Islet precursor cell (in vitro differentiated cells): ENCODE measurements at regions not wholly inside any gene's neighbourhood (a gene's known extent, or its start where the extent isn't known, plus 50 kb on each side); places are given as distances from the start of the nearest gene placed in this dataset.
"Not testable (repeated sequence)": the region's sequence is repeated elsewhere in the genome, so short reads cannot be mapped to it uniquely, and the experiment has no call there.

ENCODE experiments used
- DNase-seq: peaks from one replicate; pipeline ENCODE4 v3.0.0-alpha.2; 2018

- no peak for DNase-seq
Measured at GRCh38 chr3:87101861-87102625, 111.1 kb upstream of the VGLL3 start.

DNA sequence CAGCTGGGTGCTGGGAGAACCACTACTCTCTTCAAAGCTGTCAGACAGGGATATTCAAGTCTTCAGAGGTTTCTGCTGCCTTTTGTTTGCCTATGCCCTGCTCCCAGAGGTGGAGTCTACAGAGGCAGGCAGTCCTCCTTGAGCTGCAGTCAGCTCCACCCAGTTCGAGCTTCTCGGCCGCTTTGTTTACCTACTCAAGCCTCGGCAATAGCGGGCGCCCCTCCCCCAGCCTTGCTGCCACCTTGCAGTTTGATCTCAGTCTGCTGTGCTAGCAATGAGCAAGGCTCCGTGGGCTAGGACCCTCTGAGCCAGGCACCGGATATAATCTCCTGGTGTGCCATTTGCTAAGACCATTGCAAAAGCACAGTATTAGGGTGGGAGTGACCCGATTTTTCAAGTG is 106.8 kb upstream of the VGLL3 start:
- not testable (repeated sequence) for DNase-seq

DNA sequence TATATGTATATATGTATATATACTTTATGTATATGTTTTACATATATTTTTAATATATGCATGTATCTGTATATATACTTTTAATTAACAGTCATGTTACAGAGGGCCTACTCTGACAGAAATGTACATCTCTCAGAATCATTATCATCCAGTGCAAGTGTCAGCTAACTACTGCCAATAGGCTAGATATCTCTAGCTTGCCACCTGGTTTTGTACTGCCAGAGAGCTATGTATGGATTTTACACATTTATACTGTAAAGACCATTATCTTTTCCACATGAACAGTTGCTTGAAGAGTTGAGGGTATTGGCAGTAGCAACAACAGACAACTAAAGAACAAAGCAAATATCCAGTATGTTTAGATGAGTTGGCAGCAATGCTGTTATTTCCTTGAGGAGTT is 99.7 kb upstream of the VGLL3 start:
- no peak for DNase-seq

DNA sequence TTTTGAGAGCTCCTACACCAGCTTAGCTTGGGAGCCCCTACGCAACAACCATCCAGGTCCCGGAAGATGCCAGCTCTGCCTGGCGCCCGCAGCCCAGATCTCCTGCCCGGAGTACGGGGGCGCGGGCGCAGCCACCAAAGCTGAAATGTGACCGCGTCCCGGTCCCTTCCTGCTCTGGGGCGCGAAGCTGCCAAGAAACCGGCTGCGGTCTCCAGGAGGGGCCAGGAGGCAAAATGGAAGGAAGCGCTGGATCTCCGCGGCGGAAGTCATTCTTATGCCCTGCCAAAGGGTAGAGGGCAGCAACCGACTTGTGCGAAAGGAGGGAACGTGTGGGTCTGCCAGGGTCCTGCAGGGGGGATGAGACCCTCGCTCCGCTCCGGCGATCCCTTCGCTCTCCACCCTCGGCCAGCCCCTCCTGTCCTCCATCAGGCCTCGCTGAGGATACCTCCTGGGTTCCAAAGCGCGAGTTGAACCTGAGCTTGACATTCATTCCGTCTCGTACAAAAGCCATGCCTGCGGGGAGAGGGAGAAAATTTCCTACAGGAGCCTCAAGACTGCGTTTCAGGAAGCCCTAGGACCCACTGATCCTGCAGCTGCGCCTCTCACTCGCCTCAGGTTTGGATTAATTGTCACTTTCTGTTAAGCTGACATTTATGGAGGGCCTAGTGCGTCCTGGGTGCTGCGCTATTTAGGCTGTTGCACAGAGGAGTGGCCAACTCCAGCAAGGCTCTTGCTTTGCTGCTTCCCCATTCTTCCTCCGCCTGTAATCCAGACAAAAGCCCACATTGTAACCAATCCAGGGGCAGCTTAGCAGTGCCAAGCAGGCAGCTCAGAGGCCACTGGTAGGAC is 98.3 kb upstream of the VGLL3 start:
- DNase-seq = no peak

DNA sequence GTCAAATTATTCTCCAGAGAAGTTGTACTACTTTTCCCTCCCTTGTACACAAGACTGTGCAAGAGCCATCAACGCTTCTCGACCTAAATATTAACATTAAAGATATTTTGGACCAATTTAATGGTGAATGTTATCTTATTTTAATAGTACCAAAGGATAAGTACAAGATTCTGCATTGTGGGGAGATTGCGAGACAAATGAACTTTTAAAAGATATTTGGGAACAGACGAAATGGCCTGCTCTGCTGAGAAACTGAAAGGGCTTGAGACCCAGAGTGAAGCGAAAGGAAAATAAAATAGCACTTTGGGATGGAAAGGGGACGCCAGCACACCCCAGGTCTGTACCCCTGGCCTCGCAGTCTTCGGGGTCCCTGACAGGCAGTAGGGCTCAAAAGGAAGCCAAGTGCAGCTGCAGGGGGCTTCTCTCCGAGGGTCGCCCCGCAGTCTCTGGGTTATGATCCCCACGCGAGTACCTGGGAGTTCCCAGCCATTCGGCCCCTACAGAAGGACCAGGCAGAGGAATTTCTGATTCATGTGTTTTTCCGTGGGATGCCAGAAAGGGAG is 97.6 kb upstream of the VGLL3 start:
- no peak for DNase-seq

DNA sequence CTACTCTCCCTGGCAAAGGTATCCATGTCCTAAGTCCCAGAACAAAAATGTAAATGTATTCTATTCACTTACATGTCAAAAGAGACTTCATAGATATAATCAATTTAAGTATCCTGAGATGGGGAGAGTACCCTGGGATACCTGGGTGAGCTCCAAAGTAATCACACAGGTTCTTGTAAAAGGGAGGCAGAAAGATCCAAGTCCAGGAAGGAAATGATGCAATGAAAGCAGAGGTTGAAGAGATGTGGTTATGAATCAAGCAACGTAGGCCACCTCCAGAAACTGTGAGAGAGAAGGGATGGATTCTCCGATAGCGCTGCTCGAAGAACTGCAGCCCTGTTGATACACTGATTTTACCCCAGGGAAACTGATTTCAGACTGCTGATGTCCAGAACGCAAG is 93.9 kb upstream of the VGLL3 start:
- no peak for DNase-seq

GRCh38 chr3:87082796-87083440 is 92.0 kb upstream of the VGLL3 start:
- no peak for DNase-seq

GRCh38 chr3:87077355-87077754 is 86.4 kb upstream of the VGLL3 start:
- DNase-seq = no peak

DNA sequence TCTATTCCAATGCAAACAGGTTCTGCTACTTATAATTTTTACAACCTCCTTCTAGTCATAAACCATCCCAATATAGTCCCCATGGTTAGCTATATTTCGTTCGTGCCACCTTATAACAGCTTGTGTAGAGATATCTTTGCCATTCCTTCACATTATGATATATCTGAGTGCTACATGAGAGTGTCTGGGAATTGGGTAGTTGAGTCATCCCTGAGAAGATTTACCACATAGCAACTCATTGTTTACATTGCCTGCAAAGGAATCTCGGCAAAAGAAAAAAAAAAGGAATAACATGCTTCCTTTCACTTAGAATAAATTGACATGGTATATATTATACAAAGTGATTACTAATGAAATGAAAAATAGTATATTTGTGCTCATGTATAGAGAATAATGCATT is 86.0 kb upstream of the VGLL3 start:
- no peak for DNase-seq

GRCh38 chr3:87073496-87074145 is 82.7 kb upstream of the VGLL3 start:
- no peak for DNase-seq

- DNase-seq = no peak
Measured at GRCh38 chr3:87072446-87072845, 81.5 kb upstream of the VGLL3 start.

- no peak for DNase-seq
Measured at GRCh38 chr3:87069971-87070370, 79.0 kb upstream of the VGLL3 start.

DNA sequence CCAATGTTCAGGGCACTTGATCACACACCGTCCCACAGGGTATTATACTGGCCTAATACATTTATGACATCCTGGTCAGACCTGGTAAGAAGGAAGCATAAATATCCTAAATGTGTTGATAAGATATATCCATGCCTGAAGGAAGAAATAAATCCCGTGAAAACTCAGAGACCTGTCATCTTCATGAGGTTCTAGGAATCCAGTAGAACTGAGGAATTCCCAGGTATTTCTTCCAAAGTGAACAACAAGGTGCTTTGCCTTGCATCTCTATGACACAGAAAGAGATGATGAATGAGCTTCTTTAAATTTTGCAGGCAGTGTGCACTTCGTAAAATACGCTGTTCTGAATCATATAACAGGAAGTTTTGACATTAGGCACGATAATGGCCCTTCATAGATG is 78.1 kb upstream of the VGLL3 start:
- no peak for DNase-seq

DNA sequence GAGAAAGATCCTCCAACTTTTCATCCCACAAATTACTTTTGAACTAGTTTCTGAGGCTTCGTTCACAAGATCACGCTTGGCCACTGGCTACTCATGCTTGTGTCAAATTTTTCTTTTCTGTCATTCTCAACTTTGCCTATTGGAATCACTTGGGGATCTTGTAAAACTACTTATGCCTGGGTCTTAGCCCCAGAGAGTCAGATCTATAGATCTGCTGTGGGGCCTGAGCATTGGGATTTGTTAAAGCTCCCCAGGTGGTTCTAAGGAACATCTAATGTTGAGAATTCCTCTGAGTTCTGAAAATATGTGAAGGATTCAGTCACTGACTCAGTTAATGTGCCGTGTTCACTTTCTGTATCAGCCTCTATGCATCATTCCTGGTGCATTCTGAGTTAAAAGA is 71.7 kb upstream of the VGLL3 start:
- DNase-seq = no peak

DNA sequence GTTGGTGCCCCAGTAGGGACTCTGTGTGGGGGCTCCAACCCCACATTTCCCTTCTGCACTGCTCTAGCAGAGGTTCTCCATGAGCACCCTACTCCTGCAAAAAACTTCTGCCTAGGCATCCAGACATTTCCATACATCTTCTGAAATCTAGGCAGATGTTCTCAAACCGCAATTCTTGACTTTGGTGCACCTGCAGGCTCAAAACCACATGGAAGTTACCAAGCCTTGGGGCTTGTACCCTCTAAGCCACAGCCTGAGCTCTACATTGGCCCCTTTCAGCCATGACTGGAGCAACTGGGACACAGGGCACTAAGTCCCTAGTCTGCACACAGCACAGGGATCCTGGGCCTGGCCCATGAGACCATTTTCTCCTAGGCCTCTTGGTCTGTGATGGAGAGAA is 66.5 kb upstream of the VGLL3 start:
- DNase-seq = no peak

DNA sequence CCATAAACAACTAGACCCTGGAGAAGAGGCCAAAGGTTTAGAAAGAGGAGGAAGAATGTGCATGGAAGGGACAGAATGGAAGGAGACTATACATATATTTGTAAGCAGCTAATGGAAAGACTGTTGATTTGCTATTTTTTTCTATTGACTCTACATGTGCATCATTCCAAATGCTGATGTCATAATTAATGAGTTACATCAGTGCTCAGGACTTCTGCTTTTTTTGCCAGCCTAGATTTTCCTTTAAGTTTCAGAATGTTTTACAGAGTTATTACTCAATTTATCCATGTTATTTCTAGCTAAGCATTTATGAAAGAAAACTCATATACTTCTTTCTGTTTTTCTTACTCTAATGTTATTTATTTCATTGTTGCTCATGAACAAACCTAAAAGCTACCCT is 62.6 kb upstream of the VGLL3 start:
- no peak for DNase-seq

DNA sequence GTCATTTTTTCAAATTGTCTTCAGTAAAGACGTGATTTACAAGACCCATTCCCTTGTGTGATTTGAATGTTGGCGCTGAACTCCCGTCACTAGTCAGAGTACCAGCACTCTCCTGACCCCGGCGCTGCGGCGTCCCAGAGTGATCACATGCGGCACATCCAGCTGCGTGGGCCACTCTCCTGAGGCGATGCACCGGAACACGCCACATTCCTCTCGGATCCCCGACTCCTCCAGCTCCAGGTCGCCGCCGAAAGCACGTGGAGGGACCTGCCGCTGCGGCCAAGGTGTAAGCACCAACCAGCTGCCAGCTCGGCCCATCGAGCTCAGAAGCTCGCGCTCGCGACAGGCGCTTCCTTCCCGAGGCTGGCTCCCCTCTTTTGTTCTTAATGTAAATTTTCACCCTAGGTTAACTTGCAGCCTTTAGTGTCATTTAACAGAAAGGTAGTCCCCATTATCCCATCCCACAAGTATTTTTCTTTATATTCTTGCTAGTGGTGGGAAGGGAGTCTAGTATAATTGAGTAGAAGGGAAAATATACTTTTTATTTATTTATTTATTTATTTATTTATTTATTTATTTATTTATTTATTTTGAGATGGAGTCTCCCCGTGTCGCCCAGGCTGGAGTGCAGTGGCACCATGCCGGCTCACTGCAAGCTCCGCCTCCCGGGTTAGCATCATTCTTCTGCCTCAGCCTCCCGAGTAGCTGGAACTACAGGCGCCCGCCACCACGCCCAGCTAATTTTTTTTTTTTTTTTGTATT is 61.7 kb upstream of the VGLL3 start:
- peak; percentile 56 for DNase-seq

DNA sequence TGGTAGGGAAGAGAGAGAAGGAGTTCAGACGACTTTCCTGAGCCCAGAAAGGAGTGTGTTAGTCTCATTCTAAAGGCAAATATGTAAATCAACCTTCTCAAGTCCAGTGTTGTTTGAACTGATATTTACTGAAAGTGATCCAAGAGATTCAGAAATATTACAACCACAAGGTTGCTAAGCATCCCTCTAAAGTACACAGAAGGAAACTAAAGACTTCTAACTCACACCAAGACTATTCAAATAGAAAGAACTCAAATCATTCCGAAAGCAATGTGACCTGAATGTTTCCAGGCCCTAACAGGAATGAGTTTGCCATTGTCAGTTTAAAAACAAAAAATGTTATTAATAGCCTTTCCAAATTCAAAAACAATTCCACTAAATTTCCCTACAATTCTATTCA is 56.9 kb upstream of the VGLL3 start:
- DNase-seq = no peak

GRCh38 chr3:87046241-87046640 is 55.3 kb upstream of the VGLL3 start:
- DNase-seq = no peak

DNA sequence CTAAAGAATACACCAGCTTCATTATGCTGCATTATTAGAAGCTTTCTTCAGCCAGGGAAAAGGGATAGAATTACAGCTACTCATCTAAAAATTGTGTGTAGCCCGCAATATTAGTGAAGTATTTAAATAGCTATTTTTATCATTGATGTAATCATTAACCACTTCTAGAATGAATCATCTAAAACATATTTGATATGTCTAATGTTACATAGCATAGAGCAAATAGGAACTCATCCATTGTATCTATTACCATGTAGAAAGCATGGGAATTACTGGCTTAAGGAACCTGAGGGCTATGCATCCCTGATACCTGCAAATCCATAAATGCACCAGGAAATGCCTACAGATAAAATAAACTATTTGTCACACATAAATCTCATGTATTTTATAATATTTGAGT is 54.5 kb upstream of the VGLL3 start:
- no peak for DNase-seq

- DNase-seq = no peak
Measured at GRCh38 chr3:87044846-87045245, 53.9 kb upstream of the VGLL3 start.

- no peak for DNase-seq
Measured at GRCh38 chr3:87044409-87044808, 53.5 kb upstream of the VGLL3 start.
